ENCODE measurements at regions not wholly inside any gene's neighbourhood (a gene's known extent, or its start where the extent isn't known, plus 50 kb on each side); places are given as distances from the start of the nearest gene placed in this dataset.

GRCh38 chr18:39007031-39007902, 1441.7 kb upstream of the CELF4 start:
- Histone ChIP-seq H3K4me3 (no peak overlapping the region), H3K36me3 (no peaks in the 10 kb centered on the region), H3K9me3 (no peaks in the 10 kb centered on the region), H3K27me3 (no peaks in the 10 kb centered on the region), H3K27ac (no peak overlapping the region), H3K4me1 (no peaks in the 10 kb centered on the region)
- TF ChIP-seq CTCF (IDR thresholded peaks at IDR 0.05) = no peak
- TF ChIP-seq POLR2AphosphoS5 (IDR thresholded peaks at IDR 0.05) = no peak
- no peak for TF ChIP-seq EP300 (IDR thresholded peaks at IDR 0.05)
- TF ChIP-seq POLR2A (IDR thresholded peaks at IDR 0.05) = no peak
- WGBS = 68% methylated on average over 5 of the region's 5 CpGs
- no peak for DNase-seq (ENCODE audit: low spot score in 2 of 2)

GRCh38 chr18:38996056-38996455, 1430.5 kb upstream of the CELF4 start:
- Histone ChIP-seq H3K27me3 (no peaks in the 10 kb centered on the region), H3K36me3 (no peaks in the 10 kb centered on the region), H3K4me1 (no peaks in the 10 kb centered on the region), H3K9me3 (no peaks in the 10 kb centered on the region), H3K4me3 (no peak overlapping the region), H3K27ac (no peak overlapping the region)
- DNase-seq (ENCODE audit: low spot score in 2 of 2) = no peak
- TF ChIP-seq POLR2A (IDR thresholded peaks at IDR 0.05) = no peak
- no peak for TF ChIP-seq EP300 (IDR thresholded peaks at IDR 0.05)
- 82% methylated on average over 3 of the region's 3 CpGs for WGBS

GRCh38 chr18:38993342-38993741, 1427.7 kb upstream of the CELF4 start:
- H3K4me3 ChIP-seq = no peak overlapping the region
- DNase-seq (ENCODE audit: low spot score in 2 of 2) = no peak
- no peaks in the 10 kb centered on the region for H3K27me3 ChIP-seq
- H3K36me3 ChIP-seq = no peaks in the 10 kb centered on the region
- H3K4me1 ChIP-seq = no peaks in the 10 kb centered on the region
- H3K9me3 ChIP-seq = no peaks in the 10 kb centered on the region
- TF ChIP-seq POLR2A (IDR thresholded peaks at IDR 0.05) (no peak), EP300 (IDR thresholded peaks at IDR 0.05) (no peak), POLR2AphosphoS5 (IDR thresholded peaks at IDR 0.05) (no peak), CTCF (IDR thresholded peaks at IDR 0.05) (no peak)
- WGBS = 77% methylated on average over 1 of the region's 1 CpG
- H3K27ac ChIP-seq = no peak overlapping the region

- H3K4me1 ChIP-seq = no peaks in the 10 kb centered on the region
- DNase-seq (ENCODE audit: low spot score in 2 of 2) = no peak
- H3K36me3 ChIP-seq = no peaks in the 10 kb centered on the region
- no peak overlapping the region for H3K27ac ChIP-seq
- TF ChIP-seq EP300 (IDR thresholded peaks at IDR 0.05) = no peak
- no peak for TF ChIP-seq POLR2A (IDR thresholded peaks at IDR 0.05)
- TF ChIP-seq POLR2AphosphoS5 (IDR thresholded peaks at IDR 0.05) = no peak
- no peaks in the 10 kb centered on the region for H3K9me3 ChIP-seq
- H3K4me3 ChIP-seq = no peak overlapping the region
- H3K27me3 ChIP-seq = no peaks in the 10 kb centered on the region
These were observed 1419.4 kb upstream of the CELF4 start for GRCh38 chr18:38984968-38985367.

GRCh38 chr18:38982072-38982471, 1416.5 kb upstream of the CELF4 start:
- H3K9me3 ChIP-seq = no peaks in the 10 kb centered on the region
- H3K4me3 ChIP-seq = no peak overlapping the region
- H3K27ac ChIP-seq = no peak overlapping the region
- WGBS = 100% methylated on average over 1 of the region's 1 CpG
- H3K36me3 ChIP-seq = no peaks in the 10 kb centered on the region
- TF ChIP-seq POLR2A (IDR thresholded peaks at IDR 0.05) (no peak), POLR2AphosphoS5 (IDR thresholded peaks at IDR 0.05) (no peak), EP300 (IDR thresholded peaks at IDR 0.05) (no peak), CTCF (IDR thresholded peaks at IDR 0.05) (no peak)
- DNase-seq (ENCODE audit: low spot score in 2 of 2) = no peak
- no peaks in the 10 kb centered on the region for H3K27me3 ChIP-seq
- no peaks in the 10 kb centered on the region for H3K4me1 ChIP-seq

GRCh38 chr18:38981389-38981788, 1415.8 kb upstream of the CELF4 start:
- TF ChIP-seq CTCF (IDR thresholded peaks at IDR 0.05) (no peak), EP300 (IDR thresholded peaks at IDR 0.05) (no peak), POLR2A (IDR thresholded peaks at IDR 0.05) (no peak), POLR2AphosphoS5 (IDR thresholded peaks at IDR 0.05) (no peak)
- H3K27me3 ChIP-seq = no peaks in the 10 kb centered on the region
- no peak for DNase-seq (ENCODE audit: low spot score in 2 of 2)
- no peak overlapping the region for H3K4me3 ChIP-seq
- no peaks in the 10 kb centered on the region for H3K36me3 ChIP-seq
- no peak overlapping the region for H3K27ac ChIP-seq
- no peaks in the 10 kb centered on the region for H3K9me3 ChIP-seq
- H3K4me1 ChIP-seq = no peaks in the 10 kb centered on the region
- 3% methylated on average over 2 of the region's 2 CpGs for WGBS
